ENCODE measurements at regions not wholly inside any gene's neighbourhood (a gene's known extent, or its start where the extent isn't known, plus 50 kb on each side); places are given as distances from the start of the nearest gene placed in this dataset.

GRCh38 chr7:21125297-21125696 lies 302.6 kb upstream of the SP4 start:
- no peak for TF ChIP-seq CTCF (IDR thresholded peaks at IDR 0.05)
- TF ChIP-seq ZFX (IDR thresholded peaks at IDR 0.05; ENCODE audit: borderline replicate concordance), result no peak
